Esophagus squamous epithelium (tissue), 5 donors: ENCODE measurements at regions not wholly inside any gene's neighbourhood (a gene's known extent, or its start where the extent isn't known, plus 50 kb on each side); places are given as distances from the start of the nearest gene placed in this dataset.

Experiments
- DNase-seq: peaks from one replicate; lab custom pipeline; 2025; lab: John Stamatoyannopoulos, UW
- H3K27ac ChIP-seq, 4 donors: fragments of 200-600 bp; sonication (generic); one replicate each; pipeline ENCODE4 v1.5.1; 2016 to 2019; ENCODE audit warnings: mild to moderate bottlenecking in 1 of 4
- H3K27me3 ChIP-seq, 4 donors: fragments of 200-600 bp; sonication (generic); 1 replicate in 3 of 4; 2 replicates in 1 of 4; pipeline versions ENCODE4 v1.5.1 to v1.6.0; 2017 to 2021; ENCODE audit warnings: antibody characterized with exemption in 1 of 4
- H3K36me3 ChIP-seq, 3 donors: fragments of 200-600 bp; sonication (generic); one replicate each; pipeline ENCODE4 v1.5.1; 2016 to 2019
- H3K4me1 ChIP-seq, 3 donors: fragments of 200-600 bp; sonication (generic); one replicate each; pipeline ENCODE4 v1.5.1; 2017 to 2019
- H3K4me3 ChIP-seq, 4 donors: fragments of 200-600 bp; sonication (generic); 1 replicate in 3 of 4; 2 replicates in 1 of 4; pipeline ENCODE4 v1.5.1; 2016 to 2019; ENCODE audit warnings: mild to moderate bottlenecking in 2 of 4, moderate library complexity in 1 of 4
- H3K9me3 ChIP-seq, 3 donors: fragments of 200-600 bp; sonication (generic); one replicate each; pipeline ENCODE4 v1.5.1; 2016 to 2019
- POLR2A ChIP-seq, 4 donors: fragments of 450-650 bp; IDR thresholded peaks; one replicate each; pipeline ENCODE4 v1.6.1; 2017; ENCODE audit warnings: antibody characterized with exemption in 4 of 4, mild to moderate bottlenecking in 4 of 4, moderate library complexity in 3 of 4
- WGBS, 2 donors: methylation state at CpG; one replicate each; pipeline ENCODE4 v1.1.5; 2018; 5-methylcytosine and 5-hydroxymethylcytosine counted together
- intact Hi-C: fragments of 100-400 bp; cut with DNase I; formaldehyde crosslinking; loops from one replicate; pipeline ENCODE4 v1.15.0; 2022
- TF ChIP-seq, protein P1 (sequence below), 6 experiments: fragments of 450-650 bp in 4 of 6; fragments of 200-600 bp in 2 of 6; sonication (generic) in 2 of 6; IDR thresholded peaks; one replicate each; pipeline ENCODE4 v1.5.1; 2016 to 2019; ENCODE audit warnings: antibody characterized with exemption in 6 of 6, mild to moderate bottlenecking in 4 of 6, moderate library complexity in 4 of 6
- donor health status: DM: yes; HTN: yes; CAD: no.

- Histone ChIP-seq H3K9me3 (no peaks in the 10 kb centered on the region), H3K4me3 (no peak overlapping the region), H3K27me3 (no peaks in the 10 kb centered on the region), H3K27ac (no peak overlapping the region), H3K4me1 (peaks cover 0 to 9% (median 3%) of the 10 kb centered on the region in 3 donors), H3K36me3 (no peaks in the 10 kb centered on the region)
- 86 to 89% methylated on average over 3 of the region's 3 CpGs for WGBS, 2 donors
- DNase-seq = no peak
- intact Hi-C loops = no loop called here
- TF ChIP-seq, protein P1, sequence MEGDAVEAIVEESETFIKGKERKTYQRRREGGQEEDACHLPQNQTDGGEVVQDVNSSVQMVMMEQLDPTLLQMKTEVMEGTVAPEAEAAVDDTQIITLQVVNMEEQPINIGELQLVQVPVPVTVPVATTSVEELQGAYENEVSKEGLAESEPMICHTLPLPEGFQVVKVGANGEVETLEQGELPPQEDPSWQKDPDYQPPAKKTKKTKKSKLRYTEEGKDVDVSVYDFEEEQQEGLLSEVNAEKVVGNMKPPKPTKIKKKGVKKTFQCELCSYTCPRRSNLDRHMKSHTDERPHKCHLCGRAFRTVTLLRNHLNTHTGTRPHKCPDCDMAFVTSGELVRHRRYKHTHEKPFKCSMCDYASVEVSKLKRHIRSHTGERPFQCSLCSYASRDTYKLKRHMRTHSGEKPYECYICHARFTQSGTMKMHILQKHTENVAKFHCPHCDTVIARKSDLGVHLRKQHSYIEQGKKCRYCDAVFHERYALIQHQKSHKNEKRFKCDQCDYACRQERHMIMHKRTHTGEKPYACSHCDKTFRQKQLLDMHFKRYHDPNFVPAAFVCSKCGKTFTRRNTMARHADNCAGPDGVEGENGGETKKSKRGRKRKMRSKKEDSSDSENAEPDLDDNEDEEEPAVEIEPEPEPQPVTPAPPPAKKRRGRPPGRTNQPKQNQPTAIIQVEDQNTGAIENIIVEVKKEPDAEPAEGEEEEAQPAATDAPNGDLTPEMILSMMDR (IDR thresholded peaks at IDR 0.05) = no peak
- TF ChIP-seq POLR2A (IDR thresholded peaks at IDR 0.05) = no peak
Observed at GRCh38 chr13:40211586-40211968, 454.9 kb downstream of the FOXO1 start.

DNA sequence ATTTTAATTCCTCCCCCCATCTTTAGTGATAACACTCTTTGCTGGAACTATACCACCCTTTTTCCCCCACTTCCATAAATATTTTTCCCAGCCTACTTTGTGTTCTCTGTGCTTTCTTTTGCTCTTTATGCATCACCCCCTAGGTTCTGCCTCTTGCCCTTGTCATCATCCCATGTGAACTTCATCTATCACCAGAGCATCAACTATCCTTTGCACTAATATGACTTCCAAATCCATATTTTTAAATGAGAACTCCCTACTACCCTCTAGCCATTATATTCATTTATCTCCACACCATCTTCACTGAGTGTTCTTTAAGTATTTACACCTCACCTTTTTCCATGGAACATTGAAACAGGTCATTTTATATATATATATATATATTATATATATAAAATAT is 452.7 kb downstream of the FOXO1 start:
- Histone ChIP-seq H3K4me3 (no peak overlapping the region), H3K27ac (no peak overlapping the region), H3K9me3 (no peaks in the 10 kb centered on the region), H3K4me1 (no peaks in the 10 kb centered on the region), H3K27me3 (no peaks in the 10 kb centered on the region), H3K36me3 (no peaks in the 10 kb centered on the region)
- no peak for DNase-seq
- intact Hi-C loops = no loop called here
- TF ChIP-seq POLR2A (IDR thresholded peaks at IDR 0.05) = no peak
- TF ChIP-seq, protein P1 (IDR thresholded peaks at IDR 0.05) = no peak

DNA sequence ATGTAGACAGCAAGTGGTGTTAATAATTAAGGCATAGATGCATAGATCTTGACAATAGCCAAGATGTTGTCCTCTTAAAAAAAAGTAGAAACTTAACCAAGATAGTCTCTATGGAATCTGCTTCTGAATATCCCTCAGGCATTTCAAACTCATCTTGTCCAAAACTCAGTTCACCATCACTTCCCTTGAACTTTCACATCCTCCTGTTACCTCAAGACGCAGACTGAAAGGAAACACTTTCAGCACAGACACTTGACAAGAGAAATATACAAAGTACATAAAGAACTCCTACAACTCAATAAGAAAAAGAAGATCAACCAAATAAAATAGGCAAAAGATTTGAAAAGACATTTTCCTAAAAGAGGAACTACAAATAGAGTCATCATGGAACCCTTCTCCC is 451.1 kb downstream of the FOXO1 start:
- Histone ChIP-seq H3K4me1 (peaks cover 0 to 4% (median 0%) of the 10 kb centered on the region in 3 donors), H3K4me3 (no peak overlapping the region), H3K36me3 (no peaks in the 10 kb centered on the region), H3K27me3 (no peaks in the 10 kb centered on the region), H3K9me3 (no peaks in the 10 kb centered on the region), H3K27ac (no peak overlapping the region)
- no peak for TF ChIP-seq POLR2A (IDR thresholded peaks at IDR 0.05)
- TF ChIP-seq, protein P1 (IDR thresholded peaks at IDR 0.05) = no peak
- no peak for DNase-seq
- intact Hi-C loops = no loop called here
- WGBS, 2 donors = 88 to 89% methylated on average over 1 of the region's 1 CpG

GRCh38 chr13:40215747-40216146 is 450.7 kb downstream of the FOXO1 start:
- 80 to 83% methylated on average over 3 of the region's 3 CpGs for WGBS, 2 donors
- intact Hi-C loops = no loop called here
- TF ChIP-seq, protein P1 (IDR thresholded peaks at IDR 0.05) = no peak
- no peak for TF ChIP-seq POLR2A (IDR thresholded peaks at IDR 0.05)
- Histone ChIP-seq H3K27me3 (no peaks in the 10 kb centered on the region), H3K4me1 (peaks cover 0 to 9% (median 2%) of the 10 kb centered on the region in 3 donors), H3K36me3 (no peaks in the 10 kb centered on the region), H3K27ac (no peak overlapping the region), H3K4me3 (no peak overlapping the region), H3K9me3 (no peaks in the 10 kb centered on the region)
- no peak for DNase-seq

DNA sequence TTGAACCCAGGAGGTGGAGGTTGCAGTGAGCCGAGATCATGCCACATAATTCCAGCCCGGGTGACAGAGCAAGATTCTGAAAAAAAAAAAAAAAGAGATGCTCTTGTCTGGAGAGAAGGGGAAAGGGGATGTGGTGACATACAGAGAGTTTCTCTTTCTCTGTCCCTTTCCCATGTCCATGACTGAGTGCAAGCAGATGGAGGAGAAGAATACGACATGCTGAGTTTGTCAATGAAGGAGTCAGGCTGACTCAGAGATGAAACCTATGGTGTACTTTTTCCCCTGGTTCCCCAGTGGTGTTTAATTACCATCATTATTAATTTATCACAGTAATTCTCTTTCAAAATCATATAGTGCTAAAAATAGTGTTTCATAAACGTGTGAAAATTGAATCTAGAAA is 448.8 kb downstream of the FOXO1 start:
- WGBS, 2 donors = 70 to 81% methylated on average over 4 of the region's 4 CpGs
- no peaks in the 10 kb centered on the region for H3K9me3 ChIP-seq
- peaks cover 0 to 28% (median 14%) of the 10 kb centered on the region in 3 donors for H3K4me1 ChIP-seq
- no peak for TF ChIP-seq POLR2A (IDR thresholded peaks at IDR 0.05)
- TF ChIP-seq, protein P1 (IDR thresholded peaks at IDR 0.05) = no peak
- H3K36me3 ChIP-seq = no peaks in the 10 kb centered on the region
- intact Hi-C loops = no loop called here
- H3K4me3 ChIP-seq = no peak overlapping the region
- no peaks in the 10 kb centered on the region for H3K27me3 ChIP-seq
- no peak for DNase-seq
- H3K27ac ChIP-seq = no peak overlapping the region
